ENCODE measurements at regions not wholly inside any gene's neighbourhood (a gene's known extent, or its start where the extent isn't known, plus 50 kb on each side); places are given as distances from the start of the nearest gene placed in this dataset.

DNA sequence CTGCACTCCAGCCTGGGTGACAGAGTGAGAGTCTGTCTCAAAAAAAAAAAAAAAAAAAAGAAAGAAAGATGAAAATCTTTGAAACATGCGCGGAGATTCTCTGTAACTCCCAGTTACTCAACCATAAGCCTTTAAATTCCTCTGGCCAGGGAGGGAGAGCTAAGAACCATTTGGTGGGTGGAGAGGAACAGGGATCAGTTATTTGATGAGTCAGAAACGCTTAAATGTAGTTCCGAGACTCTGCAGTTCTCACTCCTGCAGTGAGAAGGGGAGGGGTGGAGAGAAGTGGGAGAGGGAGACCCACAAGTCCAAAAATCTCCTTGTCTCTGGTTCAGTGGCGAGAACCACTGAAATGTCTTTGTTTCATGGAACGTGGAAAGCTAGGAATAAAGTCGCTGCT is 266.7 kb downstream of the SOX9 start:
- TF ChIP-seq, protein P1, sequence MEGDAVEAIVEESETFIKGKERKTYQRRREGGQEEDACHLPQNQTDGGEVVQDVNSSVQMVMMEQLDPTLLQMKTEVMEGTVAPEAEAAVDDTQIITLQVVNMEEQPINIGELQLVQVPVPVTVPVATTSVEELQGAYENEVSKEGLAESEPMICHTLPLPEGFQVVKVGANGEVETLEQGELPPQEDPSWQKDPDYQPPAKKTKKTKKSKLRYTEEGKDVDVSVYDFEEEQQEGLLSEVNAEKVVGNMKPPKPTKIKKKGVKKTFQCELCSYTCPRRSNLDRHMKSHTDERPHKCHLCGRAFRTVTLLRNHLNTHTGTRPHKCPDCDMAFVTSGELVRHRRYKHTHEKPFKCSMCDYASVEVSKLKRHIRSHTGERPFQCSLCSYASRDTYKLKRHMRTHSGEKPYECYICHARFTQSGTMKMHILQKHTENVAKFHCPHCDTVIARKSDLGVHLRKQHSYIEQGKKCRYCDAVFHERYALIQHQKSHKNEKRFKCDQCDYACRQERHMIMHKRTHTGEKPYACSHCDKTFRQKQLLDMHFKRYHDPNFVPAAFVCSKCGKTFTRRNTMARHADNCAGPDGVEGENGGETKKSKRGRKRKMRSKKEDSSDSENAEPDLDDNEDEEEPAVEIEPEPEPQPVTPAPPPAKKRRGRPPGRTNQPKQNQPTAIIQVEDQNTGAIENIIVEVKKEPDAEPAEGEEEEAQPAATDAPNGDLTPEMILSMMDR (IDR thresholded peaks at IDR 0.05) = no peak
- no peak for TF ChIP-seq BHLHE40 (IDR thresholded peaks at IDR 0.05; ENCODE audit: low read depth, low read length)
- TF ChIP-seq CHD4 (IDR thresholded peaks at IDR 0.05; ENCODE audit: borderline replicate concordance) = no peak
- no peak for TF ChIP-seq CHD2 (IDR thresholded peaks at IDR 0.05; ENCODE audit: low read length, partially characterized antibody)
- no peak for TF ChIP-seq RCOR1 (IDR thresholded peaks at IDR 0.05; ENCODE audit: low read depth, low read length)
- TF ChIP-seq, protein P2, sequence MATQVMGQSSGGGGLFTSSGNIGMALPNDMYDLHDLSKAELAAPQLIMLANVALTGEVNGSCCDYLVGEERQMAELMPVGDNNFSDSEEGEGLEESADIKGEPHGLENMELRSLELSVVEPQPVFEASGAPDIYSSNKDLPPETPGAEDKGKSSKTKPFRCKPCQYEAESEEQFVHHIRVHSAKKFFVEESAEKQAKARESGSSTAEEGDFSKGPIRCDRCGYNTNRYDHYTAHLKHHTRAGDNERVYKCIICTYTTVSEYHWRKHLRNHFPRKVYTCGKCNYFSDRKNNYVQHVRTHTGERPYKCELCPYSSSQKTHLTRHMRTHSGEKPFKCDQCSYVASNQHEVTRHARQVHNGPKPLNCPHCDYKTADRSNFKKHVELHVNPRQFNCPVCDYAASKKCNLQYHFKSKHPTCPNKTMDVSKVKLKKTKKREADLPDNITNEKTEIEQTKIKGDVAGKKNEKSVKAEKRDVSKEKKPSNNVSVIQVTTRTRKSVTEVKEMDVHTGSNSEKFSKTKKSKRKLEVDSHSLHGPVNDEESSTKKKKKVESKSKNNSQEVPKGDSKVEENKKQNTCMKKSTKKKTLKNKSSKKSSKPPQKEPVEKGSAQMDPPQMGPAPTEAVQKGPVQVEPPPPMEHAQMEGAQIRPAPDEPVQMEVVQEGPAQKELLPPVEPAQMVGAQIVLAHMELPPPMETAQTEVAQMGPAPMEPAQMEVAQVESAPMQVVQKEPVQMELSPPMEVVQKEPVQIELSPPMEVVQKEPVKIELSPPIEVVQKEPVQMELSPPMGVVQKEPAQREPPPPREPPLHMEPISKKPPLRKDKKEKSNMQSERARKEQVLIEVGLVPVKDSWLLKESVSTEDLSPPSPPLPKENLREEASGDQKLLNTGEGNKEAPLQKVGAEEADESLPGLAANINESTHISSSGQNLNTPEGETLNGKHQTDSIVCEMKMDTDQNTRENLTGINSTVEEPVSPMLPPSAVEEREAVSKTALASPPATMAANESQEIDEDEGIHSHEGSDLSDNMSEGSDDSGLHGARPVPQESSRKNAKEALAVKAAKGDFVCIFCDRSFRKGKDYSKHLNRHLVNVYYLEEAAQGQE (IDR thresholded peaks at IDR 0.05) = no peak
- no peak for TF ChIP-seq RAD21 (conservative IDR thresholded peaks at IDR 0.05 in 1 of 2, IDR thresholded peaks at IDR 0.05 in 1 of 2)
- TF ChIP-seq MAZ (IDR thresholded peaks at IDR 0.05; ENCODE audit: borderline replicate concordance, low read depth, low read length) = no peak
- no peak for TF ChIP-seq CEBPB (IDR thresholded peaks at IDR 0.05)
